Loucy (cell line): ENCODE measurements at regions not wholly inside any gene's neighbourhood (a gene's known extent, or its start where the extent isn't known, plus 50 kb on each side); places are given as distances from the start of the nearest gene placed in this dataset.

Experiments used
- H2AFZ ChIP-seq: fragments of 200-600 bp; sonication (generic); 2 replicates; pipeline ENCODE4 v1.6.0; 2016; ENCODE audit warnings: antibody characterized with exemption, mild to moderate bottlenecking, low read length, moderate library complexity
- H3F3A ChIP-seq: fragments of 200-600 bp; 2 replicates; pipeline ENCODE4 v1.6.0; 2016; ENCODE audit warnings: antibody characterized with exemption, low read depth, mild to moderate bottlenecking
- H3K27me3 ChIP-seq: fragments of 200-600 bp; sonication (generic); 2 replicates; pipeline ENCODE4 v1.6.1; 2014; ENCODE audit warnings: low read length, mild to moderate bottlenecking; ENCODE audit not compliant: insufficient read depth, poor library complexity, severe bottlenecking
- H3K36me3 ChIP-seq: fragments of 200-600 bp; sonication (generic); 2 replicates; pipeline ENCODE4 v1.6.1; 2016; ENCODE audit warnings: low read length; ENCODE audit not compliant: insufficient read depth
- H3K4me1 ChIP-seq: fragments of 200-600 bp; sonication (generic); 2 replicates; pipeline ENCODE4 v1.5.1; 2014; ENCODE audit warnings: low read length, mild to moderate bottlenecking; ENCODE audit not compliant: insufficient read depth, poor library complexity, severe bottlenecking
- H3K4me2 ChIP-seq: fragments of 200-600 bp; sonication (generic); 2 replicates; pipeline ENCODE4 v1.6.0; 2014; ENCODE audit warnings: antibody characterized with exemption, low read length, low read depth, mild to moderate bottlenecking; ENCODE audit not compliant: poor library complexity, severe bottlenecking
- H3K4me3 ChIP-seq: fragments of 200-600 bp; sonication (generic); 2 replicates; pipeline ENCODE4 v1.5.1; 2014; ENCODE audit warnings: low read length, mild to moderate bottlenecking, mixed read lengths; ENCODE audit not compliant: poor library complexity, severe bottlenecking
- H3K79me2 ChIP-seq: fragments of 200-600 bp; sonication (generic); 2 replicates; pipeline ENCODE4 v1.6.1; 2014; ENCODE audit warnings: low read length; ENCODE audit not compliant: insufficient read depth
- H3K9ac ChIP-seq: fragments of 200-600 bp; sonication (generic); 2 replicates; pipeline ENCODE4 v1.6.0; 2014; ENCODE audit warnings: mild to moderate bottlenecking, low read depth, low read length, moderate library complexity; ENCODE audit not compliant: poor library complexity, severe bottlenecking
- H3K9me2 ChIP-seq: fragments of 200-600 bp; sonication (generic); replicated peaks from 2 replicates; pipeline ENCODE4 v1.6.1; 2016; ENCODE audit warnings: low read depth, low read length, mixed read lengths
- H3K9me3 ChIP-seq: fragments of 200-600 bp; sonication (generic); 2 replicates; pipeline ENCODE4 v1.6.1; 2014; ENCODE audit warnings: mild to moderate bottlenecking, antibody characterized with exemption, low read length, low read depth; ENCODE audit not compliant: insufficient read depth
- H4K20me1 ChIP-seq: fragments of 200-600 bp; sonication (generic); 2 replicates; pipeline ENCODE4 v1.6.0; 2014; ENCODE audit warnings: antibody characterized with exemption, low read length, mild to moderate bottlenecking; ENCODE audit not compliant: insufficient read depth, poor library complexity, severe bottlenecking
- EZH2phosphoT487 ChIP-seq: fragments of 200-600 bp; IDR thresholded peaks from 2 replicates; pipeline ENCODE4 v1.6.1; 2018; ENCODE audit warnings: antibody characterized with exemption, mild to moderate bottlenecking, moderate library complexity, borderline replicate concordance
- TF ChIP-seq, protein P1 (sequence below): fragments of 200-600 bp; sonication (generic); conservative IDR thresholded peaks from 2 replicates; pipeline ENCODE4 v1.5.1; 2014; ENCODE audit warnings: mild to moderate bottlenecking, antibody characterized with exemption, low read length

DNA sequence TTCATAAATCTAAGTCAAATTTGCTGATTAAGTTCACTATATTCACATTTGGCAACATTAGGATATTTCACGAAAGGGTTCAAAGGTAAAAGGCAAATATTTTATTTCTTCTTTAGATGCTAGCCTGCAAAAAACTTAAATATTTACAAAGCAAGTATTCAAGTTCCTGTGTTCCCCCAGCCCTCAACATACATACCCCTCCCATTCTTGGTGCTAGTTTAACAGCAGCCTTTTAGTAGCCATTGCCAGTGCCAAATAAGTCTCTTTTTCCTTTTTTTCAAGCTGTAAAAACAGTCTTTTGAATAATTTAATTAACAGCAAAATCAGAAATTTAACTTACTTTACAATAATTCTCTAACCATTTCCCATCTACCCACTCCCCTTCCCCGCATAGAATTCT is 288.5 kb upstream of the TMEM161B start:
- H3K4me3 ChIP-seq: no peak overlapping the region
- no peak overlapping the region for H3K9ac ChIP-seq
- TF ChIP-seq, protein P1, sequence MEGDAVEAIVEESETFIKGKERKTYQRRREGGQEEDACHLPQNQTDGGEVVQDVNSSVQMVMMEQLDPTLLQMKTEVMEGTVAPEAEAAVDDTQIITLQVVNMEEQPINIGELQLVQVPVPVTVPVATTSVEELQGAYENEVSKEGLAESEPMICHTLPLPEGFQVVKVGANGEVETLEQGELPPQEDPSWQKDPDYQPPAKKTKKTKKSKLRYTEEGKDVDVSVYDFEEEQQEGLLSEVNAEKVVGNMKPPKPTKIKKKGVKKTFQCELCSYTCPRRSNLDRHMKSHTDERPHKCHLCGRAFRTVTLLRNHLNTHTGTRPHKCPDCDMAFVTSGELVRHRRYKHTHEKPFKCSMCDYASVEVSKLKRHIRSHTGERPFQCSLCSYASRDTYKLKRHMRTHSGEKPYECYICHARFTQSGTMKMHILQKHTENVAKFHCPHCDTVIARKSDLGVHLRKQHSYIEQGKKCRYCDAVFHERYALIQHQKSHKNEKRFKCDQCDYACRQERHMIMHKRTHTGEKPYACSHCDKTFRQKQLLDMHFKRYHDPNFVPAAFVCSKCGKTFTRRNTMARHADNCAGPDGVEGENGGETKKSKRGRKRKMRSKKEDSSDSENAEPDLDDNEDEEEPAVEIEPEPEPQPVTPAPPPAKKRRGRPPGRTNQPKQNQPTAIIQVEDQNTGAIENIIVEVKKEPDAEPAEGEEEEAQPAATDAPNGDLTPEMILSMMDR: no peak
- TF ChIP-seq EZH2phosphoT487: no peak
- no peaks in the 10 kb centered on the region for H3F3A ChIP-seq
- no peaks in the 10 kb centered on the region for H3K79me2 ChIP-seq
- no peaks in the 10 kb centered on the region for H4K20me1 ChIP-seq
- no peaks in the 10 kb centered on the region for H3K9me2 ChIP-seq
- H3K36me3 ChIP-seq: no peaks in the 10 kb centered on the region
- peaks cover 25% of the 10 kb centered on the region for H3K4me1 ChIP-seq
- H3K27me3 ChIP-seq: no peaks in the 10 kb centered on the region
- H2AFZ ChIP-seq: no peak overlapping the region
- H3K9me3 ChIP-seq: no peaks in the 10 kb centered on the region
- no peak overlapping the region for H3K4me2 ChIP-seq

DNA sequence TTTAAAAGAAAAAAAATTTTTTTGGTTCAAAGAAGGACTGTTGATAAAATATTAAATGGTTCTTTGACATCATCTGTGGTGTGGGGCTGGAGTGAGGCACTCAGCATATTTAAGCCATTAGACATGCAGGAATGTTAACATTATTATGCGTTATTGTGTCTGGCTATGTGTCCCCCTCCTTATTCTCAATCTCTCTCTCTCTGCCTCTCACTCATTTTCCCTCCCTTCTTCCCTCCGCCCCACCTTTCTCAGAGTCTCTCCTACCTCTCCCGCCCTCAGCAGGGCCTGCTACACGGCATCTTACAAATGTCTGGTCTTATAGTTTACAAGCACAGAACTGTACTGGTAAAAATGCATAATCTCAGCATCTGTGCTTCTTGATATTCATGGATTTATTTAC is 287.8 kb upstream of the TMEM161B start:
- Histone ChIP-seq H3K79me2 (no peaks in the 10 kb centered on the region), H3F3A (no peaks in the 10 kb centered on the region), H4K20me1 (no peaks in the 10 kb centered on the region), H3K4me2 (peak overlapping the region; percentile 56), H3K36me3 (no peaks in the 10 kb centered on the region), H3K4me3 (no peak overlapping the region), H3K9me2 (no peaks in the 10 kb centered on the region), H2AFZ (no peak overlapping the region), H3K4me1 (peaks cover 25% of the 10 kb centered on the region), H3K27me3 (no peaks in the 10 kb centered on the region), H3K9ac (no peak overlapping the region), H3K9me3 (no peaks in the 10 kb centered on the region)
- TF ChIP-seq, protein P1: no peak
- TF ChIP-seq EZH2phosphoT487: no peak

DNA sequence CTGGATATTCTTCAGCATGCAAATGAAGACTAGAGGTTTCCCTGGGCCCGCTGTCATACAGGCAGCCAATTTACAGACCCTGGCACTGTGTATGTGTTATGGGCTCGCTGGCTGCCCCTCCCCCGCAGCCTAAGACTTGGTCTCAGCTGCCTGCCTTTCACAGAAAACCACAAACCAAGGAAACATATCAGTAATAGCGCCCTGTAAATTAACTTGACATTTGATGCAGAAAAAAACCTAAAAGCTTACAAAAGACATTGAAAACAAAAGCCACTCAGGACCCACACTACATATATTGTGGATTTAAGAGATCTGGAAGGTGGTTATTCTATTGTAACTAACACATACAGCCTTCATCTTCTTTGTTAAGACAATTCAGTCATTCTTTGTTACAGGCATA is 287.0 kb upstream of the TMEM161B start:
- H3F3A ChIP-seq: no peaks in the 10 kb centered on the region
- peak overlapping the region; percentile 56 for H3K4me2 ChIP-seq
- H4K20me1 ChIP-seq: no peaks in the 10 kb centered on the region
- peak overlapping the region; percentile 47 for H3K4me3 ChIP-seq
- peaks cover 25% of the 10 kb centered on the region for H3K4me1 ChIP-seq
- no peaks in the 10 kb centered on the region for H3K36me3 ChIP-seq
- TF ChIP-seq, protein P1: no peak
- no peak for TF ChIP-seq EZH2phosphoT487
- H3K27me3 ChIP-seq: no peaks in the 10 kb centered on the region
- H3K9me2 ChIP-seq: no peaks in the 10 kb centered on the region
- H3K9me3 ChIP-seq: no peaks in the 10 kb centered on the region
- no peaks in the 10 kb centered on the region for H3K79me2 ChIP-seq
- H3K9ac ChIP-seq: no peak overlapping the region
- no peak overlapping the region for H2AFZ ChIP-seq
